ENCODE measurements at regions not wholly inside any gene's neighbourhood (a gene's known extent, or its start where the extent isn't known, plus 50 kb on each side); places are given as distances from the start of the nearest gene placed in this dataset.

DNA sequence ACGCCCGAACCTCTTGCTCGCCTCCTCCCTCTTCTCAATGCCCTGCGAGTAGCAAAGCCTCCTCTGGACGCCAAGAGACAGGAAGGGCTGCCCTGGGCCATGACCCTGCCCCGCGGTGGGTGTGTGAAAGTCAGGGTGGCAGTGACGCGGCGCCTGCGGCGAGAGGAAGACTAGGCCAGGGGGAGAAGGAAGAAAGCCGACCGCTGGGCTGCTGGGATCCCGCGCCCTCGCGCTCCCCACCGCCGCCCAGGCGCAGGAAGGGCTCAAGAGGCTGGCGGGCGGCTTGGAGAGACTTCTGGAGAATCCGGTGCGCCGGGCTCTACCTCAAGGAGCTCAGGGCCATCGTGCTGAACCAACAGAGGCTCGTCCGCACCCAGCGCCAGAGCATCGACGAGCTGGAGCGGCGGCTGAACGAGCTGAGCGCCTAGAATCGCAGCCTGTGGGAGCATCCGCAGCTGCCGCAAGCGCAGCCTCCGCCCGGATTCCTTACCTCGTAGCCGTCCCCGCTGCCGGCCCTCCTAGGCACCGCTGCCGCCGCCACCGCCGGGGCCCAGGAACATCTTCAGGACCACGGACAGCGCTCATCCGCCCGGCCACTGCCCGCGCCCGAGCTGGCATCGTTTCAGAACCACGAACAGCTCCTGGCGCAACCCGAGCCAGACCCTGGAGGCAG is 105.0 kb upstream of the PRB2 start:
- in situ Hi-C loops (cut with HindIII; ENCODE audit: low sequenced_read_pairs), result no loop called here
- TF ChIP-seq, protein P1, sequence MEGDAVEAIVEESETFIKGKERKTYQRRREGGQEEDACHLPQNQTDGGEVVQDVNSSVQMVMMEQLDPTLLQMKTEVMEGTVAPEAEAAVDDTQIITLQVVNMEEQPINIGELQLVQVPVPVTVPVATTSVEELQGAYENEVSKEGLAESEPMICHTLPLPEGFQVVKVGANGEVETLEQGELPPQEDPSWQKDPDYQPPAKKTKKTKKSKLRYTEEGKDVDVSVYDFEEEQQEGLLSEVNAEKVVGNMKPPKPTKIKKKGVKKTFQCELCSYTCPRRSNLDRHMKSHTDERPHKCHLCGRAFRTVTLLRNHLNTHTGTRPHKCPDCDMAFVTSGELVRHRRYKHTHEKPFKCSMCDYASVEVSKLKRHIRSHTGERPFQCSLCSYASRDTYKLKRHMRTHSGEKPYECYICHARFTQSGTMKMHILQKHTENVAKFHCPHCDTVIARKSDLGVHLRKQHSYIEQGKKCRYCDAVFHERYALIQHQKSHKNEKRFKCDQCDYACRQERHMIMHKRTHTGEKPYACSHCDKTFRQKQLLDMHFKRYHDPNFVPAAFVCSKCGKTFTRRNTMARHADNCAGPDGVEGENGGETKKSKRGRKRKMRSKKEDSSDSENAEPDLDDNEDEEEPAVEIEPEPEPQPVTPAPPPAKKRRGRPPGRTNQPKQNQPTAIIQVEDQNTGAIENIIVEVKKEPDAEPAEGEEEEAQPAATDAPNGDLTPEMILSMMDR (IDR thresholded peaks at IDR 0.05; ENCODE audit: low read depth, low read length, missing control alignments), result no peak
- peak; percentile 40 for DNase-seq (ENCODE audit: low read depth)
- H3K4me3 ChIP-seq (ENCODE audit: low read depth, low read length), result no peak overlapping the region

DNA sequence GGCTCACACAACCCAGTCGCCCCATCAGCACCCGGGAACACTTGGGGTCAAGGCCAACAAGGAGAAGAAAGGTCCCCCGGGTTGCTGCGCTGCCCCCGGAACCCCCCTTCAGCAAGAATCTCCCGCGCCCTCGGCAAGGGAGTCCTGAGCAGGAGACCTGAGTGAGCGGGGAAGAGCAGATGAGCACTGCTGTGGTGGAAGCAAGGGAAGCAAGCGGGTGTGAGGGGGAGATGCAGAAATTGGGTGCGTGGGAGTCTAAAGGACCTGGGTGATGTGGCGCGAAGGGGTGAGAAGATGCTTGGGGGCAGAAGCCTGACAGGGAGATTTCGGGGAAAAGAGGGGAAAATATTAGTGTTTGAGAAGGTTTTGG is 105.5 kb upstream of the PRB2 start:
- no peak for DNase-seq (ENCODE audit: low read depth)
- in situ Hi-C loops (cut with HindIII; ENCODE audit: low sequenced_read_pairs), result no loop called here
- TF ChIP-seq, protein P1 (IDR thresholded peaks at IDR 0.05; ENCODE audit: low read depth, low read length, missing control alignments), result no peak
- no peak overlapping the region for H3K4me3 ChIP-seq (ENCODE audit: low read depth, low read length)

DNA sequence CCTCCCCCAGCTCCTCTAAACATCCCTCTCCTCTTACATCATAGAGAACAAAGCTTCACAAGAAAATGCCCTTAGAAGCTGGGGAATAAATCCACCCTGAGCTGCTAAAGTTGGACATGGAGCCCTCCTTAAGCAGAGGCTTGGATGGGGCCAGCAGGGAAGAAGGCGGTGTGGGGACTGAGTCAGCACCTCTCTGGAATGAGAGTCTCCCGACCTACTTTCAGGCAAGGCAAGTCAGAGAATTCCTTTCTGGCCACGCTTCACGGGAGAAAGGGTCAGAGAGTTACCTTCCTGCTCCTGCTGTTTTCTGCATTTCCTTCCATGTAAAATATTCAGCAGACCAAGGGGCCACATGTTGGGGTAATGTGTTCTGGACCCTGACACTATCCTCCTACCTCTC is 113.3 kb upstream of the PRB2 start:
- TF ChIP-seq, protein P1 (IDR thresholded peaks at IDR 0.05; ENCODE audit: low read depth, low read length, missing control alignments), result no peak
- in situ Hi-C loops (cut with HindIII; ENCODE audit: low sequenced_read_pairs), result no loop called here
- peak; percentile 47 for DNase-seq (ENCODE audit: low read depth)
- H3K4me3 ChIP-seq (ENCODE audit: low read depth, low read length), result no peak overlapping the region

DNA sequence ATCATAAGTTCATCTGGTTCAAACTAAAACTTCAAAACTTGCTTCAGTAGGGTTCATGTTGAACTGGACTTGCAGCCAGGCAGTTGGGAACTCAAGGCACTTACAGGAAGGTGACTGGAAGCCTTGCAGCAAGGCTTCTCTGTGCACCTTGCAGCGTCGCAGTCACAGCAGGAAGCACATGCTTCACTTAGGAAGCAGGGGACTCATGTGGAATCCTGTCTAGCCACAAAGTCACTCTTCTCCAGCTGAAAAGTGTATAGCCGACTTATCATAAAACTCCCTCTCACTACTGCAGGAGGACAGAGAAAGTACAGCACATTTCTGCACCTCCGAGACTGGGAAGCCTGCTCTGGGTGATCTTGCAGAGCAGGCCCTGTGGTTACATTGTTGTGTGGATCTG is 114.0 kb upstream of the PRB2 start:
- TF ChIP-seq, protein P1 (IDR thresholded peaks at IDR 0.05; ENCODE audit: low read depth, low read length, missing control alignments), result no peak
- H3K4me3 ChIP-seq (ENCODE audit: low read depth, low read length), result no peak overlapping the region
- in situ Hi-C loops (cut with HindIII; ENCODE audit: low sequenced_read_pairs), result no loop called here
- no peak for DNase-seq (ENCODE audit: low read depth)

DNA sequence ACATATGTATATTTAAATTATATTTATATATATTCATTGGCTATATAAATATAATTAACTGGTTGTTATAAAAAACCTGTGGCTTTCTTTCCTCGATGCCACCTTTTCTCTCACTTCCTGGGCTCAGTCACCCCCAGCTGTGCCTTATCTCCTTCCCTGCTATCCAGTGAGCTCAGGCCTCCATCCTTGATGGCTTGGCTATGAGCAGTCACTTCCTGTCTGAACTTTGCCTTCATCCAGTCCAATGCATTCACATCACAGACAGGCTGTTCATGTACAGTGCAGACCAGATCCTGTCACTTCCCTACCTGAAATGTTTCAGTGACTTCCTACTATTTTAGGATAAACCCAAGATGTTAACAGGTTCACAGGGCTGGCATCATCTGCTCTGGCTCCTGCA is 115.3 kb upstream of the PRB2 start:
- TF ChIP-seq, protein P1 (IDR thresholded peaks at IDR 0.05; ENCODE audit: low read depth, low read length, missing control alignments), result no peak
- in situ Hi-C loops (cut with HindIII; ENCODE audit: low sequenced_read_pairs), result no loop called here
- DNase-seq (ENCODE audit: low read depth), result no peak
- no peak overlapping the region for H3K4me3 ChIP-seq (ENCODE audit: low read depth, low read length)

DNA sequence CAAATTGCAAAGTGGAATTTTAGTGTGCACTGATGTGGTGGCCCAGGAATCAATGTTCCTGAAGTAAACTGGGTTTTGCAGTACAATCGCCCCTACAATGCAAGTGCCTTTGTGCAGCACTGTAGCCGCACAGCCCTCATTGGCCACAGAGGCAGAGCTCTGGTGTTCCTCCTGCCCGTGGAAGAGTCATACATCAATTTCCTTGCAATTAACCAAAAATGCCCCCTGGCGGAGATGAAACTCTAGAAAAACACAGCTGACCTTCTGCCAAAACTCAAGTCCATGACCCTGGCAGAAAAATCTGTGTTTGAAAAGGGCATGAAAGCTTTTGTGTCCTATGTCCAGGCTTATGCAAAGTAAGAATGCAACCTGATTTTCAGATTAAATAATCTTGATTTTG is 117.9 kb upstream of the PRB2 start:
- DNase-seq (ENCODE audit: low read depth), result no peak
- H3K4me3 ChIP-seq (ENCODE audit: low read depth, low read length), result no peak overlapping the region
- in situ Hi-C loops (cut with HindIII; ENCODE audit: low sequenced_read_pairs), result no loop called here
- TF ChIP-seq, protein P1 (IDR thresholded peaks at IDR 0.05; ENCODE audit: low read depth, low read length, missing control alignments), result peak; percentile 29
